A673 (cell line): ENCODE measurements at regions not wholly inside any gene's neighbourhood (a gene's known extent, or its start where the extent isn't known, plus 50 kb on each side); places are given as distances from the start of the nearest gene placed in this dataset.

Experiments
- EZH2 ChIP-seq: fragments of 200-600 bp; sonication (generic); IDR thresholded peaks from 2 replicates; pipeline ENCODE4 v1.6.1; 2017; ENCODE audit warnings: borderline replicate concordance, low read depth, mild to moderate bottlenecking, mixed read lengths, antibody characterized with exemption, low read length; ENCODE audit not compliant: poor library complexity, severe bottlenecking
- TF ChIP-seq, protein P1 (sequence below): fragments of 300-800, 200-600 bp; sonication (generic); conservative IDR thresholded peaks from 2 replicates; pipeline ENCODE4 v1.5.1; 2017; ENCODE audit warnings: low read depth, mild to moderate bottlenecking, antibody characterized with exemption, low read length, moderate library complexity, mixed read lengths

DNA sequence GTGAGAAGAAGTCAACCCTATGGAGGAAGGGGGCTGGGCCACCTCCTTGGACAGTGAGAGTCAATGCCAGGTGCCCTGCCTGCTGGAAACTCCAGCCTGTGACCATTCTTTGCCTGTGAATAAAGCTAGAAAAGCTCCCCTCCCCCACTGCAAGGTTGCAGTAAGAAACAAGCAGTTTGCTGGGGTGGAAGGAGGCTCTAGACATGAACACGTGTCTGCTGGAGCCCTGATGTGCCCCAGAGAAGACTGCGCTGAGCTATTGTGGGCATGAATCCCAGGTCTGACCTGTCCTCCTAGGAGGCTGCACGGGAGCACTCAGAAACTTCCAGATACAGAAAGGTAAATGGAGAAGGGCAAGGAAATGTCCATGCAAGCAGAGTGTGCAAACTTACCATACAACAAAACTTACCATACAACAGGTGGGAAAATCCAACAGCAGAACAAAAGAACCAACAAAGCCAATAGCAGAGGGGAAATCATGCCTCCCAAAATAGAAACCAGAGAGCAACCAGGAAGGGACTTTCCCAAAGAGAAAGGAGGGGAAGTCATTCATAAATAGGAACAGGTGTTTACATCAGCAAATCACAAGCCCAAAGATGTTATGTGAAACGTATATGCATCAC is 278.7 kb downstream of the BCL2 start:
- TF ChIP-seq, protein P1, sequence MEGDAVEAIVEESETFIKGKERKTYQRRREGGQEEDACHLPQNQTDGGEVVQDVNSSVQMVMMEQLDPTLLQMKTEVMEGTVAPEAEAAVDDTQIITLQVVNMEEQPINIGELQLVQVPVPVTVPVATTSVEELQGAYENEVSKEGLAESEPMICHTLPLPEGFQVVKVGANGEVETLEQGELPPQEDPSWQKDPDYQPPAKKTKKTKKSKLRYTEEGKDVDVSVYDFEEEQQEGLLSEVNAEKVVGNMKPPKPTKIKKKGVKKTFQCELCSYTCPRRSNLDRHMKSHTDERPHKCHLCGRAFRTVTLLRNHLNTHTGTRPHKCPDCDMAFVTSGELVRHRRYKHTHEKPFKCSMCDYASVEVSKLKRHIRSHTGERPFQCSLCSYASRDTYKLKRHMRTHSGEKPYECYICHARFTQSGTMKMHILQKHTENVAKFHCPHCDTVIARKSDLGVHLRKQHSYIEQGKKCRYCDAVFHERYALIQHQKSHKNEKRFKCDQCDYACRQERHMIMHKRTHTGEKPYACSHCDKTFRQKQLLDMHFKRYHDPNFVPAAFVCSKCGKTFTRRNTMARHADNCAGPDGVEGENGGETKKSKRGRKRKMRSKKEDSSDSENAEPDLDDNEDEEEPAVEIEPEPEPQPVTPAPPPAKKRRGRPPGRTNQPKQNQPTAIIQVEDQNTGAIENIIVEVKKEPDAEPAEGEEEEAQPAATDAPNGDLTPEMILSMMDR: no peak
- no peak for TF ChIP-seq EZH2
